ENCODE measurements at regions not wholly inside any gene's neighbourhood (a gene's known extent, or its start where the extent isn't known, plus 50 kb on each side); places are given as distances from the start of the nearest gene placed in this dataset.

DNA sequence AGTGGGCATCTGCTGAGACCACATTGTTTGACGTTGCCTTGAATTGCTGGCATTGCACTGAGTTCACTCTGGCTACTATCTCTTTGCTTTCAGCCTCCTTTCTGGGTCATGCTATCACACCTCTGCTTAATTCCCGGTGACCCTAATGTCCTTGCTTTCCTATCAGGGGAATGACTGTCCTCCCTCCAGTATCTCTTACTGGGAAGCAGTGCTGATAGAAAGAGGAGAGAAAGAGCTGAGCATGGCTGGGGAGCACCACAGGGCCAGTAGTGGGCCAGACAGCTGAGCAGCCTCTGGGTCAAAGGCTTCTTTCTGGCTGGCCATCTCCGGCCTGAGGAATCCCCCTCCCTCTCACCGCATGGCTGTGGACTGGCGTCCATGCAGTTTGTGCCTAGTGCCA, 428.7 kb downstream of the INHBA start:
- no peak overlapping the region for H2AFZ ChIP-seq (ENCODE audit: low read length, unreplicated experiment)
- H3K27me3 ChIP-seq (ENCODE audit: insufficient read depth, low read length), result no peaks in the 10 kb centered on the region
- no peak overlapping the region for H3K4me3 ChIP-seq (ENCODE audit: low read depth, low read length)
- H3K4me1 ChIP-seq (ENCODE audit: control insufficient read depth, insufficient read depth, low read length, unreplicated experiment), result no peaks in the 10 kb centered on the region
- no peaks in the 10 kb centered on the region for H3K36me3 ChIP-seq (ENCODE audit: insufficient read depth, low read length)
- no peak overlapping the region for H3K27ac ChIP-seq (ENCODE audit: low read depth, low read length)
- H3K79me2 ChIP-seq (ENCODE audit: control insufficient read depth, insufficient read depth, low read length, unreplicated experiment), result no peaks in the 10 kb centered on the region

DNA sequence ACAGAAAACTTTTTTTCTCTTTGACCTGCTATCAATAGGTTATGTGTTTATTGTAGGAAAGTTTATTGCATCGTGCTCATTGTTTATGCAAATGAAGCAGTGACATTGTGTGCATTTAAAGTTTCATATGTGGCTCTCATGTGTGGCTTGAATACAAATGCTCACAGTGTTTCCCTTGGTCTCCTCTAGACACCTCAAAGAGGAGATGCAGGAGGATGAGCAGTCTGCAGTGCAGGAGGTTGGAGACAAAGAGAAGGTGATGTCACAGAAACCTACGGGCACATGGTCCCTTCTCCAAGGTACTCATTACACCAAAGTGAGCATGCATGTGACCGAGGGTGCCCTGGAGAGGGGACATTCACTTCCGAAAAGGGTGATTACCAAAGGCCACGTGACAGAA, 430.2 kb downstream of the INHBA start:
- H3K27me3 ChIP-seq (ENCODE audit: insufficient read depth, low read length), result no peaks in the 10 kb centered on the region
- H3K79me2 ChIP-seq (ENCODE audit: control insufficient read depth, insufficient read depth, low read length, unreplicated experiment), result no peaks in the 10 kb centered on the region
- no peak overlapping the region for H2AFZ ChIP-seq (ENCODE audit: low read length, unreplicated experiment)
- H3K4me3 ChIP-seq (ENCODE audit: low read depth, low read length), result no peak overlapping the region
- H3K36me3 ChIP-seq (ENCODE audit: insufficient read depth, low read length), result no peaks in the 10 kb centered on the region
- H3K27ac ChIP-seq (ENCODE audit: low read depth, low read length), result no peak overlapping the region
- no peaks in the 10 kb centered on the region for H3K4me1 ChIP-seq (ENCODE audit: control insufficient read depth, insufficient read depth, low read length, unreplicated experiment)

DNA sequence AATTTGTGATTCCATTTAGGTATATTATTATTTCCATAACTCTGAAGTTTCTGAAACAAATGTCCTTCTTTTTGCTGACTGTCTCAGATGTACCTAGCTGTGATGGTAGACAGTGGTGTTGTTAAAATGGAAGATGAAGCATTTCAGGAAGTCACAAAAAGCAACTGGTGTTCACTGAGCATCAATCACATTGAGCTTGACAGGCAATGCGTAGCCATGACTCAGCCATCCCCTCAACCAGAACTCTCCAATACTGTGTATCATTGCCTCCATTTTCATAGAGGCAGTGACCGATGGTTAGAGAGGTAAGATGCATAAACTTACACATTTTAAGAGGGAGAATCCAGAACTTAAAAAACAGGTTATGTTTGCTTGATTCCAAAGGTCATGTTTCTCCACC, 434.0 kb downstream of the INHBA start:
- H3K36me3 ChIP-seq (ENCODE audit: insufficient read depth, low read length), result no peaks in the 10 kb centered on the region
- no peaks in the 10 kb centered on the region for H3K27me3 ChIP-seq (ENCODE audit: insufficient read depth, low read length)

DNA sequence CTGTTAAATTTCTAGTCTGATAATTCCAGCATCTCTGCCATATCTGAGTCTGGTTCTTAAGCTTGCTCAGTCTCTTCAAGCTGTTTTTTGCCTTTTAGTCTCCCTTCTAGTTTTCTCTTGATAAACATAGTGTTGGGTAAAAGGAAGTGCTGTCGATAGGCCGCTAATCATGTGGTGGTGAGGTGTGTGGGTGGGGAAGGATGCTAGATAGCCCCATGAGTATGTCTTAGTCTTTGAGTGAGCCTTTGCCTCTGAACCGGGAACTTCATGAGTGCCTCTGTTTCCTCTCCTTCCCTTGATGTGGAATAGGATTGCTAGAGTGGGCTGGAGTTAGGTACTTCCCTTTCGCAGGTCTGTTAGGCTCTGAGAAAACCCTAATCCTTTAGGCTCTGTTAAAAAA, 441.8 kb downstream of the INHBA start:
- H3K27me3 ChIP-seq (ENCODE audit: insufficient read depth, low read length), result no peaks in the 10 kb centered on the region
- no peak overlapping the region for H3K27ac ChIP-seq (ENCODE audit: low read depth, low read length)
- H3K4me3 ChIP-seq (ENCODE audit: low read depth, low read length), result no peak overlapping the region
- H3K36me3 ChIP-seq (ENCODE audit: insufficient read depth, low read length), result no peaks in the 10 kb centered on the region
- no peaks in the 10 kb centered on the region for H3K79me2 ChIP-seq (ENCODE audit: control insufficient read depth, insufficient read depth, low read length, unreplicated experiment)
- H2AFZ ChIP-seq (ENCODE audit: low read length, unreplicated experiment), result no peak overlapping the region
- peaks cover 5% of the 10 kb centered on the region for H3K4me1 ChIP-seq (ENCODE audit: control insufficient read depth, insufficient read depth, low read length, unreplicated experiment)

More for the DNA sequence above, 434.0 kb downstream of the INHBA start:
- Histone ChIP-seq H3K27ac (ENCODE audit: low read depth, low read length) (no peak overlapping the region), H2AFZ (ENCODE audit: low read length, unreplicated experiment) (no peak overlapping the region), H3K4me1 (ENCODE audit: control insufficient read depth, insufficient read depth, low read length, unreplicated experiment) (no peaks in the 10 kb centered on the region), H3K79me2 (ENCODE audit: control insufficient read depth, insufficient read depth, low read length, unreplicated experiment) (no peaks in the 10 kb centered on the region), H3K4me3 (ENCODE audit: low read depth, low read length) (no peak overlapping the region)

DNA sequence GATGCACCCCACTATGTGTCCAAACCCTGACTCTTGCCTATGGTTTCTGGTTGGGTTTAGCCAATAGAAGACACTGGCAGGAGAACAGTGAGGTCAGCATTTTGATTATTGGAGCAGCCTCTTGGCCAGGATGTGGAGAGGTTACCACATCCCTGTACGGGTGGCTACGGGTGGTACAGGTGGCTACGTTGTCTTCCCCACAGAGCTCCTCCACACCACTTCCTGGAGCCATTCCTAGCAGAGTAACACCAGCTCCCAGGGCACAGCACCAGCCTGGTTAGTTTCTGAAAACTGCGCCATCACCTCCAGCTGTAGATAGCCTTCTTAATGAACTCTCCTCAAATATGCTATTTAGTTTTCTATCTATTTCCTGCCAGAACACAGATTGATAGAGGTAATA, 445.2 kb downstream of the INHBA start:
- no peaks in the 10 kb centered on the region for H3K27me3 ChIP-seq (ENCODE audit: insufficient read depth, low read length)
- no peaks in the 10 kb centered on the region for H3K36me3 ChIP-seq (ENCODE audit: insufficient read depth, low read length)
- peaks cover 9% of the 10 kb centered on the region for H3K4me1 ChIP-seq (ENCODE audit: control insufficient read depth, insufficient read depth, low read length, unreplicated experiment)
- H3K4me3 ChIP-seq (ENCODE audit: low read depth, low read length), result no peak overlapping the region
- no peaks in the 10 kb centered on the region for H3K79me2 ChIP-seq (ENCODE audit: control insufficient read depth, insufficient read depth, low read length, unreplicated experiment)
- no peak overlapping the region for H3K27ac ChIP-seq (ENCODE audit: low read depth, low read length)
- H2AFZ ChIP-seq (ENCODE audit: low read length, unreplicated experiment), result no peak overlapping the region

DNA sequence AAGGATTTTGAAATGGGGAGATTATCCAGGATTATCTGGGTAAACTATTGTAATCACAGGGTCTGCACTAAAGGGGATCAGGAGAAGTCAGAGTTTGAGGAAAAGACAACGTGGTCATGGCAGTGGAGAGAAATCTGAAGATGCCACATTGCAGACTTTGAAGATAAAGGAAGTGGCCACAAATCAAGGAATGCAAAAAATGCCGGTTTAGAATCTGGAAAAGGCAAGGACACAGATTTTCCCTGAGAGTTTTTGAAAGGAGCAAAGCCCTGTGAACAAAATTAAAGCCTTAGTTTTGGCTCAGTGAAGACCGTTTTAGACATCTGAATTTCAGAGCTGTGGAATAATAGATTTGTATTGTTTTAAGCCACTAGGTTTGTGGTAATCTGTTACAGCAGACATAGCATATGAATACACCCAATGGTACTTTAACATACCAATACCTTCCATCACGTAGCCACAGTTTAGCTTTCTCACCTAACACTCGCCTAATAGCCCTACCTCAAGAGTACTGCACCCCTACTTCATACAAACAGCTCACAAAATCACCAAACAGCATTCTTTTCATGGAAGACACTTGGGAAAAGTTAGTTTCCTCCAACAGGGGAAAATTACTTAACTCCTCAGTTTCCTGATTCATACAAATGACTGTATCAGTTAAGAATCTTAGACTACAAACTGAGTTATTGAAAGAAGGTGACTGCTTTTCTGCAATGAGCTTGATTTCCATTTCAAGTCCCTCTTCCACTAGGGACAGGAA, 446.5 kb downstream of the INHBA start:
- Histone ChIP-seq H3K4me3 (ENCODE audit: low read depth, low read length) (no peak overlapping the region), H2AFZ (ENCODE audit: low read length, unreplicated experiment) (peak overlapping the region; percentile 80), H3K27ac (ENCODE audit: low read depth, low read length) (no peak overlapping the region), H3K36me3 (ENCODE audit: insufficient read depth, low read length) (no peaks in the 10 kb centered on the region), H3K27me3 (ENCODE audit: insufficient read depth, low read length) (no peaks in the 10 kb centered on the region), H3K4me1 (ENCODE audit: control insufficient read depth, insufficient read depth, low read length, unreplicated experiment) (peaks cover 9% of the 10 kb centered on the region), H3K79me2 (ENCODE audit: control insufficient read depth, insufficient read depth, low read length, unreplicated experiment) (no peaks in the 10 kb centered on the region)

DNA sequence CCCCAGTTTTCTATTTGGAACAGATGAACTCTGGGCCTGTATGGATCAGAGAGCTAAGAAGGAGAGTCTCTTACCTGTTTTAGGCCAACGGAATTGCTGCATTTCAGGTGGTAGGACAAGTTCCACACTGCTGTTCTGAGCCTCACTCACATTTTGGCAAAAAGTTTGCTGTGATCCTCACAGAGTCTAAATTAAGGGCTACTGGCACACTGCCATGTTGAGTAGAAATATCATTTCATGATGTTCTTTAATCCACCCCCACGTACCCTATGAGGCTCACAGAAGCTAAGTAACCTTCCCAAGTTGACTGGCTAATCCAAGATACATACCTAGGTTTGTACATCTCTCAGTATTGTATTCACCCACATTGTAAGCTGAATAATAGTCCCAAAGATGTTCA, 447.2 kb downstream of the INHBA start:
- Histone ChIP-seq H3K27ac (ENCODE audit: low read depth, low read length) (no peak overlapping the region), H2AFZ (ENCODE audit: low read length, unreplicated experiment) (no peak overlapping the region), H3K36me3 (ENCODE audit: insufficient read depth, low read length) (no peaks in the 10 kb centered on the region), H3K4me1 (ENCODE audit: control insufficient read depth, insufficient read depth, low read length, unreplicated experiment) (peaks cover 9% of the 10 kb centered on the region), H3K79me2 (ENCODE audit: control insufficient read depth, insufficient read depth, low read length, unreplicated experiment) (no peaks in the 10 kb centered on the region), H3K4me3 (ENCODE audit: low read depth, low read length) (no peak overlapping the region), H3K27me3 (ENCODE audit: insufficient read depth, low read length) (no peaks in the 10 kb centered on the region)

DNA sequence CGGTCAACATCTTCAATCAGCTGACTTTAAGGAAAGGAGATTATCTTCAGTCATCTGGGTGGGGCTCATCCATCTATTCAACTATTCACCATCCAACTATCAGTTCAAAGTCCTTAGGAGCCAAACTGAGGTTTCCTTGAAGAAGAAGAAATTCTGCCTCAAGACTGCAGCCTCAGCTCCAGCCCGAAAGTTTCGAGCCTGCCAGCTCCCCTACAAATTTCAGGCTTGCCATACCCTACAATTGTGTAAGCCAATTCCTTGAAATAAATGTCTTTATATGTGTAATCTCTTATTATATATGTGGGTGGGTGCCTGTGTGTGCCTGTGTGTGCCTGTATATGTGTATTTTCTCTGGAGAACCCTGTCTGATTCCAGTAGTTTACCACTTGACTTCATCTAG, 447.8 kb downstream of the INHBA start:
- H3K4me1 ChIP-seq (ENCODE audit: control insufficient read depth, insufficient read depth, low read length, unreplicated experiment), result peaks cover 9% of the 10 kb centered on the region
- H2AFZ ChIP-seq (ENCODE audit: low read length, unreplicated experiment), result no peak overlapping the region
- no peak overlapping the region for H3K4me3 ChIP-seq (ENCODE audit: low read depth, low read length)
- H3K79me2 ChIP-seq (ENCODE audit: control insufficient read depth, insufficient read depth, low read length, unreplicated experiment), result no peaks in the 10 kb centered on the region
- H3K27ac ChIP-seq (ENCODE audit: low read depth, low read length), result no peak overlapping the region
- H3K27me3 ChIP-seq (ENCODE audit: insufficient read depth, low read length), result no peaks in the 10 kb centered on the region
- H3K36me3 ChIP-seq (ENCODE audit: insufficient read depth, low read length), result no peaks in the 10 kb centered on the region

DNA sequence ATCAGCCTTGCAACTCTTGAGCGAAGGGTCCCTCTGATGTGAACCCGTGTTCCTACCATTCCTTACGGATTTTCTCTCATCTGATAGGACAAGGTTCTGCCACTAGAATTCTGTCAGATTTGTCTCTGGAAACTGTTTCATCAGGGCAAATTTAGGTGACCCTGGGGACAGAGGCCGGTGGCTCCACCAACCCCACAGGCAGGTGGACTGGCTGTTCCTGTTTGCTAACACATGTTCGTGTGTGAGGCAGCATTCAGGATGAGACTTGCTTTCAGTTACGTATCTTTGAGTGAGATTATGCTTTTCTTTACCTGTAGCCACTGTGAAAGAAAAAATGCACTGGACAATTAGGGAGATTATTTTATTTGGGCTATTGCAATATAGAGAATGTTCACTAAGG, 449.9 kb downstream of the INHBA start:
- Histone ChIP-seq H3K4me1 (ENCODE audit: control insufficient read depth, insufficient read depth, low read length, unreplicated experiment) (peaks cover 9% of the 10 kb centered on the region), H3K27ac (ENCODE audit: low read depth, low read length) (no peak overlapping the region), H3K79me2 (ENCODE audit: control insufficient read depth, insufficient read depth, low read length, unreplicated experiment) (no peaks in the 10 kb centered on the region), H2AFZ (ENCODE audit: low read length, unreplicated experiment) (no peak overlapping the region), H3K36me3 (ENCODE audit: insufficient read depth, low read length) (no peaks in the 10 kb centered on the region), H3K27me3 (ENCODE audit: insufficient read depth, low read length) (no peaks in the 10 kb centered on the region), H3K4me3 (ENCODE audit: low read depth, low read length) (no peak overlapping the region)

DNA sequence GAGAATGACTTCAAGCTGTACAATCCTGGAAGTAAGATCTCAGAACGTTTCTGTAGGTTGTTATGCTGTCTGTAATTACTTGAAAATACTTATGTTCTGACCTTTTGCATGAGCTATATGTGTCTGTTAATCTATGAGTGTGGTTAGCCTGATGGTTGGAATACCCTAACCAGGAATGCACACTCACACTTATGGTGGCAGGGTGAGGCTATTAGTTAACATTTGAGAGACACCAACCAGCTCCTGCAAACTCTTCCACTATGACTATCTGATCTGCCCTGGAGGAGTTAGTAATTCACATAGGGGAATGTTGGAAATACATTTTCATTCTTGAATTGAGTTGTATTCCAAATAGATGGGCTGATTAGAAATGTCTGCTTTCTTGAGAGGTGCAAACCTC, 450.3 kb downstream of the INHBA start:
- Histone ChIP-seq H3K4me1 (ENCODE audit: control insufficient read depth, insufficient read depth, low read length, unreplicated experiment) (peaks cover 9% of the 10 kb centered on the region), H3K27ac (ENCODE audit: low read depth, low read length) (no peak overlapping the region), H3K27me3 (ENCODE audit: insufficient read depth, low read length) (no peaks in the 10 kb centered on the region), H3K79me2 (ENCODE audit: control insufficient read depth, insufficient read depth, low read length, unreplicated experiment) (no peaks in the 10 kb centered on the region), H3K4me3 (ENCODE audit: low read depth, low read length) (no peak overlapping the region), H2AFZ (ENCODE audit: low read length, unreplicated experiment) (no peak overlapping the region), H3K36me3 (ENCODE audit: insufficient read depth, low read length) (no peaks in the 10 kb centered on the region)

DNA sequence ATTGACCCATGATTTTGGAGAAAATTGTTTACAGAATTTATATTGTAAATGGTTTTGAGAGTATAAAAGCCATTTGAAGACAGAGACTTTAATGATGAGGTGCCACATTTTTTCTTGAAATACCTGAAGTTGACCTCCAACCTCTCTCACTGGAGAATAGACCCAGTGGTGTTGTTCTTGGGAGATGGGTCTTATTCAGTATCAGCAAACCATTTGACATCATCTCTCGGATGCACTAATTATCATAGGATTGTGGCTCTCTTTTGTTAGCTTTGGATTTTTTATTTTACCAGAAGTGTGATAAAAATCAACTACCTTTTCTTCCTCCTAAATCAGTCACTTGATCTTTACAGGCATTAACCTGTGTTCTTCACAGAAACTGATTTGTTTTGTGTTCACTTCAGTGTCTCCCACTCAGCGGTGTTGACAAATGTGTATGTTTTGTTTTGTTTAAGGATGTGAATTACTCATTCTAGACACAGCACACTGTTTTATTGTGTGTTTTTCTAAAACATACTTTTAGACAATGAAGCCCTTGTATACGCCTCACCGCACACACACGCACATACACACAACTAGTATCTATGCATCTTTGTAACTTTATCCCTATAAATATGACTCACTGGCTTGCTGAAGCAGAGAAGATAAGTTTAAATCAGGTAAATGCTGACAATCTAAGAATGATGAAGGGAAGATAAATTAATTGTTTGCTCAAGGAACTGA, 455.6 kb downstream of the INHBA start:
- H3K4me3 ChIP-seq (ENCODE audit: low read depth, low read length), result no peak overlapping the region
- H3K27ac ChIP-seq (ENCODE audit: low read depth, low read length), result no peak overlapping the region
- H2AFZ ChIP-seq (ENCODE audit: low read length, unreplicated experiment), result no peak overlapping the region
- H3K36me3 ChIP-seq (ENCODE audit: insufficient read depth, low read length), result no peaks in the 10 kb centered on the region
- H3K79me2 ChIP-seq (ENCODE audit: control insufficient read depth, insufficient read depth, low read length, unreplicated experiment), result no peaks in the 10 kb centered on the region
- H3K4me1 ChIP-seq (ENCODE audit: control insufficient read depth, insufficient read depth, low read length, unreplicated experiment), result no peaks in the 10 kb centered on the region
- no peaks in the 10 kb centered on the region for H3K27me3 ChIP-seq (ENCODE audit: insufficient read depth, low read length)
